Sigmoid colon (tissue), 4 donors: ENCODE measurements at regions not wholly inside any gene's neighbourhood (a gene's known extent, or its start where the extent isn't known, plus 50 kb on each side); places are given as distances from the start of the nearest gene placed in this dataset.

Experiments used
- CTCF ChIP-seq, 4 experiments: fragments of 450-650 bp in 3 of 4; fragments of 200-600 bp in 1 of 4; IDR thresholded peaks; one replicate each; pipeline ENCODE4 v1.5.1; 2016 to 2019; ENCODE audit warnings: antibody characterized with exemption in 4 of 4, mild to moderate bottlenecking in 3 of 4, moderate library complexity in 2 of 4
- POLR2A ChIP-seq, 2 donors: fragments of 450-650 bp; IDR thresholded peaks; one replicate each; pipeline ENCODE4 v1.6.1; 2016; ENCODE audit warnings: antibody characterized with exemption in 2 of 2, mild to moderate bottlenecking in 2 of 2, moderate library complexity in 2 of 2
- POLR2AphosphoS5 ChIP-seq, 4 donors: sonication (generic); formaldehyde crosslinking; IDR thresholded peaks; one replicate each; pipeline ENCODE4 v1.6.1; 2017; ENCODE audit warnings: antibody characterized with exemption in 4 of 4

DNA sequence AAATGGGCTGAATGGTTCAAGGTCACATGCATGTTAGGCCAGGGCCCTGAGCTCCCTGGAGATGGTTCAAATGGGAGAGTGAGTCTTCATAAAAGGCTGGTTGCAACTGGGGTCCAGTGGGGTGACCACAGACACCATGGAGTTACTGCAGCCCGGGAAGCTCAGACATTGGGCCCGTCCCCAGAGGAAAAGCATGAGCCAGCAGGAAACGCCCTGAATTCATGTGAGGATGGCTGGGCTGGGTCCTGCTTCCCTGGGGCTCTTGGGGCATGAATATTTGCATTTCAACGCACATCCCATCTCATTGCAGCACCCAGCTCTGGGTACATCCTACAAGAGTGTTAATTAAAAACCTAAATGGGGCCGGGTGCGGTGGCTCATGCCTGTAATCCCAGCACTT lies 549.0 kb downstream of the TCERG1L start:
- no peak for TF ChIP-seq CTCF (IDR thresholded peaks at IDR 0.05)
- no peak for TF ChIP-seq POLR2A (IDR thresholded peaks at IDR 0.05)
- no peak for TF ChIP-seq POLR2AphosphoS5 (IDR thresholded peaks at IDR 0.05)
